ENCODE measurements at regions not wholly inside any gene's neighbourhood (a gene's known extent, or its start where the extent isn't known, plus 50 kb on each side); places are given as distances from the start of the nearest gene placed in this dataset.

DNA sequence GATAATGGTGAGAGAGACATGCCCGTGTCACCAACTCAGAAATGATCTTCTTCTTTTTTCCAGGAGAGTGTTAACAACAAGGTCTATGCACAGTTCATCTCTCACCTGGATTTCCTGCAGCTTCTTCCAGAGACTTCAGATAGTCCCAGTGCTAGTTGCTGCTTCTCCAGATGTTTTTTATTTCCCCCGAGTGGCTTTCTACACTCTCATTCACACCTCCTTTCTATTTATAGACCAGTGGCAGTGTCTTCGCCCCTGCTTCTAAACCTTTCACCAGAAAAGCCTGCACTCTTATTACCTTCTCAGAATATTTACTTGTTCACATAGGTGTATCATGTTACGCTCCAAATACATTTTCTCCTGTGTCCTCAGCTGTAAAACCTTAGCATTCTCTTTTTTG, 558.8 kb upstream of the CHAC2 start:
- TF ChIP-seq POLR2AphosphoS5 (IDR thresholded peaks at IDR 0.05; ENCODE audit: low read depth, low read length): no peak
- TF ChIP-seq POLR2A (IDR thresholded peaks at IDR 0.05; ENCODE audit: low read depth, low read length): no peak
- no peak for TF ChIP-seq TAF1 (IDR thresholded peaks at IDR 0.05; ENCODE audit: low read depth, low read length)
- TF ChIP-seq SPI1 (IDR thresholded peaks at IDR 0.05; ENCODE audit: low read depth, low read length): no peak

Measured in GM12891 (cell line).